HCT116 (cell line): ENCODE measurements at regions not wholly inside any gene's neighbourhood (a gene's known extent, or its start where the extent isn't known, plus 50 kb on each side); places are given as distances from the start of the nearest gene placed in this dataset.

Experiments used
- ATAC-seq: fragments of 200-7000 bp; cut with Tn5 transposase; 2 replicates; pipeline ENCODE4 v1.9.1; 2020; ENCODE audit warnings: mild to moderate bottlenecking, moderate library complexity
- BruUV-seq: library from RNA; stranded (reverse); fragments of 400-500 nt; replicated peaks from 2 replicates; lab custom pipeline; 2021; lab: Mats Ljungman, UMichigan
- CTCF ChIA-PET: fragments of 300-600 bp; sonication (Branson Sonifier 250); formaldehyde crosslinking; loops from one replicate; lab custom pipeline; 2021; ENCODE audit warnings: antibody characterized with exemption; lab: Charles Lee
- POLR2A ChIA-PET: fragments of 300-600, 350-600 bp; sonication (Branson Sonifier 250); formaldehyde crosslinking; loops from one replicate; lab custom pipeline; 2021; ENCODE audit warnings: antibody characterized with exemption; lab: Charles Lee
- RAD21 ChIA-PET, 2 experiments: fragments of 300-600 bp; sonication (Branson Sonifier 250); formaldehyde crosslinking; loops; one replicate each; lab custom pipeline; 2023; ENCODE audit warnings: low total read pairs in 2 of 2; ENCODE audit not compliant: uncharacterized antibody in 2 of 2, unreplicated experiment in 2 of 2, low non-redundant PET in 1 of 2; lab: Charles Lee
- DNase-seq: peaks from one replicate; pipeline ENCODE4 v3.0.0-alpha.2; 2010; ENCODE audit warnings: low read depth, low spot score
- H2AFZ ChIP-seq: fragments of 200-600 bp; shearing (Covaris generic), sonication (generic); 2 replicates; pipeline ENCODE4 v1.6.1; 2017; ENCODE audit warnings: low read depth, mixed run types, mixed read lengths, antibody characterized with exemption, low read length; ENCODE audit not compliant: poor library complexity, severe bottlenecking
- H3K27ac ChIP-seq: 2 replicates; pipeline ENCODE4 v1.5.1; 2012; ENCODE audit warnings: low read depth, low read length
- H3K27me3 ChIP-seq: fragments of 200-600 bp; sonication (generic); 2 replicates; pipeline ENCODE4 v1.6.1; 2016; ENCODE audit warnings: mixed run types, low read length, mixed read lengths; ENCODE audit not compliant: insufficient read depth
- H3K36me3 ChIP-seq, 2 experiments: fragments of 200-500 bp in 1 of 2; fragments of 200-600 bp in 1 of 2; sonication (Bioruptor generic) in 1 of 2; sonication (generic) in 1 of 2; 2 replicates each; pipeline versions ENCODE4 v1.5.1 to v1.6.1; 2014 to 2016; ENCODE audit warnings: low read length in 2 of 2, inconsistent platforms in 1 of 2, mixed read lengths in 1 of 2, mixed run types in 1 of 2; ENCODE audit not compliant: insufficient read depth in 2 of 2, control insufficient read depth in 1 of 2
- H3K4me1 ChIP-seq, 2 experiments: fragments of 200-600 bp in 1 of 2; sonication (generic) in 1 of 2; 2 replicates each; pipeline versions ENCODE4 v1.5.1 to v1.6.1; 2012 to 2017; ENCODE audit warnings: low read length in 2 of 2, inconsistent platforms in 1 of 2, mild to moderate bottlenecking in 1 of 2, mixed read lengths in 1 of 2, mixed run types in 1 of 2, moderate library complexity in 1 of 2; ENCODE audit not compliant: insufficient read depth in 2 of 2, control insufficient read depth in 1 of 2
- H3K4me2 ChIP-seq: fragments of 200-600 bp; sonication (generic); 2 replicates; pipeline ENCODE4 v1.6.1; 2017; ENCODE audit warnings: mixed run types, low read length, mixed read lengths
- H3K4me3 ChIP-seq, 2 experiments: fragments of 200-600 bp in 1 of 2; sonication (generic) in 1 of 2; replicated peaks in 1 of 2; 2 replicates each; pipeline ENCODE4 v1.5.1; 2011 to 2016; ENCODE audit warnings: low read length in 2 of 2, control low read depth in 1 of 2, low read depth in 1 of 2, mild to moderate bottlenecking in 1 of 2, mixed read lengths in 1 of 2, mixed run types in 1 of 2
- H3K79me2 ChIP-seq: fragments of 200-600 bp; sonication (generic); 2 replicates; pipeline ENCODE4 v1.6.1; 2017; ENCODE audit warnings: mild to moderate bottlenecking, mixed run types, low read length, moderate library complexity, mixed read lengths; ENCODE audit not compliant: insufficient read depth
- H3K9ac ChIP-seq: fragments of 200-600 bp; sonication (generic); 2 replicates; pipeline ENCODE4 v1.6.1; 2016; ENCODE audit warnings: low read length, mixed read lengths
- H3K9me2 ChIP-seq: fragments of 200-600 bp; sonication (generic), shearing (Covaris generic); 2 replicates; pipeline ENCODE4 v1.6.1; 2017; ENCODE audit warnings: mixed run types, mild to moderate bottlenecking, moderate library complexity; ENCODE audit not compliant: insufficient read depth
- H3K9me3 ChIP-seq, 2 experiments: fragments of 200-500 bp in 1 of 2; fragments of 200-600 bp in 1 of 2; sonication (Bioruptor generic) in 1 of 2; sonication (generic) in 1 of 2; 2 replicates each; pipeline ENCODE4 v1.6.1; 2014 to 2017; ENCODE audit warnings: low read length in 2 of 2, mixed read lengths in 2 of 2, inconsistent platforms in 1 of 2, low read depth in 1 of 2, mild to moderate bottlenecking in 1 of 2, mixed run types in 1 of 2, moderate library complexity in 1 of 2; ENCODE audit not compliant: control insufficient read depth in 1 of 2, insufficient read depth in 1 of 2
- H4K20me1 ChIP-seq: fragments of 200-600 bp; sonication (generic), shearing (Covaris generic); 2 replicates; pipeline ENCODE4 v1.6.1; 2017; ENCODE audit warnings: mixed run types, mild to moderate bottlenecking, moderate library complexity; ENCODE audit not compliant: insufficient read depth
- ATF3 ChIP-seq: IDR thresholded peaks from 2 replicates; pipeline ENCODE4 v1.6.1; 2012
- CBX3 ChIP-seq: IDR thresholded peaks from 2 replicates; pipeline ENCODE4 v1.6.1; 2012; ENCODE audit warnings: low read depth
- CEBPB ChIP-seq: IDR thresholded peaks from 2 replicates; pipeline ENCODE4 v1.6.1; 2012; ENCODE audit warnings: low read depth
- EGR1 ChIP-seq: IDR thresholded peaks from 2 replicates; pipeline ENCODE4 v1.6.1; 2012; ENCODE audit warnings: low read depth
- EZH2 ChIP-seq: fragments of 200-600 bp; sonication (generic); IDR thresholded peaks from 2 replicates; pipeline ENCODE4 v1.6.1; 2017; ENCODE audit warnings: antibody characterized with exemption, mixed run types
- EZH2phosphoT487 ChIP-seq: fragments of 200-600 bp; IDR thresholded peaks from 2 replicates; pipeline ENCODE4 v1.6.1; 2018; ENCODE audit warnings: antibody characterized with exemption, borderline replicate concordance
- FOSL1 ChIP-seq: IDR thresholded peaks from 2 replicates; pipeline ENCODE4 v1.6.1; 2012; ENCODE audit warnings: low read depth
- JUND ChIP-seq: IDR thresholded peaks from 2 replicates; pipeline ENCODE4 v1.6.1; 2012
- RAD21 ChIP-seq: IDR thresholded peaks from 2 replicates; pipeline ENCODE4 v1.6.1; 2012; ENCODE audit warnings: low read depth, mild to moderate bottlenecking
- REST ChIP-seq: IDR thresholded peaks from 2 replicates; pipeline ENCODE4 v1.6.1; 2012; ENCODE audit warnings: low read depth
- SIN3A ChIP-seq: IDR thresholded peaks from 2 replicates; pipeline ENCODE4 v1.6.1; 2012; ENCODE audit warnings: low read depth
- SP1 ChIP-seq: IDR thresholded peaks from 2 replicates; pipeline ENCODE4 v1.6.1; 2012; ENCODE audit warnings: low read depth
- SRF ChIP-seq: IDR thresholded peaks from 2 replicates; pipeline ENCODE4 v1.6.1; 2012; ENCODE audit warnings: low read depth
- TCF7L2 ChIP-seq: IDR thresholded peaks from 2 replicates; pipeline ENCODE4 v1.7.0; 2011; ENCODE audit warnings: borderline replicate concordance, inconsistent platforms; ENCODE audit not compliant: insufficient read depth, insufficient read length; ENCODE audit errors: extremely low read depth
- ZBTB33 ChIP-seq: IDR thresholded peaks from 2 replicates; pipeline ENCODE4 v1.6.1; 2011; ENCODE audit warnings: mild to moderate bottlenecking, low read length, moderate library complexity; ENCODE audit not compliant: insufficient replicate concordance; ENCODE audit errors: extremely low read depth
- ZFX ChIP-seq: fragments of 450-650 bp; IDR thresholded peaks from 2 replicates; pipeline ENCODE4 v1.6.1; 2017
- ZNF274 ChIP-seq: fragments of 200-500 bp; sonication (Bioruptor generic); IDR thresholded peaks from 2 replicates; pipeline ENCODE4 v1.6.1; 2014; ENCODE audit warnings: mild to moderate bottlenecking, low read depth, low read length, inconsistent platforms
- intact Hi-C: fragments of 100-400 bp; cut with micrococcal nuclease; formaldehyde crosslinking; loops from 2 replicates; pipeline ENCODE4 v1.10.0; 2022

GRCh38 chr2:212709280-212709679 is 170.7 kb upstream of the ERBB4 start:
- no peaks in the 10 kb centered on the region for H3K36me3 ChIP-seq
- H4K20me1 ChIP-seq = no peaks in the 10 kb centered on the region
- no peaks in the 10 kb centered on the region for H3K9me3 ChIP-seq
- intact Hi-C loops = no loop called here
- no peak overlapping the region for H3K9ac ChIP-seq
- ChIA-PET RAD21 (no interaction called here), POLR2A (no interaction called here), CTCF (no interaction called here)
- DNase-seq (no peak), ATAC-seq (no peak)
- no peak overlapping the region for H3K4me3 ChIP-seq
- no peaks in the 10 kb centered on the region for H3K79me2 ChIP-seq
- H2AFZ ChIP-seq = no peak overlapping the region
- BruUV-seq = no TSS peak
- no peaks in the 10 kb centered on the region for H3K27me3 ChIP-seq
- no peak overlapping the region for H3K27ac ChIP-seq
- TF ChIP-seq FOSL1 (no peak), JUND (no peak), CBX3 (no peak), TCF7L2 (no peak)
- no peak overlapping the region for H3K4me2 ChIP-seq
- H3K9me2 ChIP-seq = no peaks in the 10 kb centered on the region
- H3K4me1 ChIP-seq = no peaks in the 10 kb centered on the region

- no TSS peak for BruUV-seq
- intact Hi-C loops = no loop called here
- no peak overlapping the region for H3K4me3 ChIP-seq
- H3K27ac ChIP-seq = no peak overlapping the region
- no peaks in the 10 kb centered on the region for H3K4me1 ChIP-seq
- no peaks in the 10 kb centered on the region for H3K27me3 ChIP-seq
- ChIA-PET CTCF (no interaction called here), RAD21 (no interaction called here), POLR2A (no interaction called here)
- no peaks in the 10 kb centered on the region for H4K20me1 ChIP-seq
- no peak overlapping the region for H2AFZ ChIP-seq
- no peak overlapping the region for H3K4me2 ChIP-seq
- TF ChIP-seq ZFX = no peak
- no peak for TF ChIP-seq REST
- no peak for TF ChIP-seq SIN3A
- no peak for TF ChIP-seq CEBPB
- no peak for TF ChIP-seq ZNF274
- TF ChIP-seq FOSL1 = no peak
- TF ChIP-seq EZH2phosphoT487 = no peak
- no peak for TF ChIP-seq JUND
- no peak for TF ChIP-seq SRF
- TF ChIP-seq SP1 = no peak
- no peak for TF ChIP-seq EGR1
- no peak for TF ChIP-seq CBX3
- no peak for TF ChIP-seq ATF3
- no peak for TF ChIP-seq ZBTB33
- TF ChIP-seq TCF7L2 = no peak
- TF ChIP-seq EZH2 = no peak
- no peak for TF ChIP-seq RAD21
- H3K9me2 ChIP-seq = no peaks in the 10 kb centered on the region
- no peaks in the 10 kb centered on the region for H3K36me3 ChIP-seq
- ATAC-seq (no peak), DNase-seq (no peak)
- no peaks in the 10 kb centered on the region for H3K79me2 ChIP-seq
- H3K9ac ChIP-seq = no peak overlapping the region
- H3K9me3 ChIP-seq = no peaks in the 10 kb centered on the region
Observed at GRCh38 chr2:212708355-212708754, 169.8 kb upstream of the ERBB4 start.
